ENCODE measurements at regions not wholly inside any gene's neighbourhood (a gene's known extent, or its start where the extent isn't known, plus 50 kb on each side); places are given as distances from the start of the nearest gene placed in this dataset.

DNA sequence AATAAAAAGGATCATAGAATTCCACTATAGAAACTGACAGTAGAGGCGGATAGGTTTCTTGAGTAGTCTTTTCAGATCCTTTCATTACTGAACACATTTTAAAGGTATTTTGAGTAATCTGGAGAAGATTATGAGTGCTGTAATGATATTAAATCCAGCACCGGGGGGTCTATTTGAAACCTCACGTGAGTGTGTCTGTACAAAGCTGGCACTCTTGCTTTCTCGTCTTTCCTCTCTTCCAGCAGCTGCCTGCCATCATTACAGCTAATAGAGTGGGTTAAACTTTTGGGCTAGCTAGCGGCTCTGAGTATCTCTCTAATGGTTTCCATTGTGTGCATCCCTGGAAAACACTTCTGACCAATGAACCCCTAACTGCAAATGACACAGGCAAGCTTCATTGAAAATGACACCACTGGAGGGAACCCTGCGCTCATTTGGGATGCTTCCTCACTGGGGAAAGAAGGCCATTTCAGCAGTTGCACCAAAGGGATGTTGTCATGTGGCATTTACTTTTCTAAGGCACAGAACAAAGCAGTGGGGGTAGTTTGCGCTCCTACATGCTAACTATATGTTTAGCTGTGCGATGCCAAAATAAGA is 101.0 kb downstream of the HRH4 start:
- TF ChIP-seq, protein P1, sequence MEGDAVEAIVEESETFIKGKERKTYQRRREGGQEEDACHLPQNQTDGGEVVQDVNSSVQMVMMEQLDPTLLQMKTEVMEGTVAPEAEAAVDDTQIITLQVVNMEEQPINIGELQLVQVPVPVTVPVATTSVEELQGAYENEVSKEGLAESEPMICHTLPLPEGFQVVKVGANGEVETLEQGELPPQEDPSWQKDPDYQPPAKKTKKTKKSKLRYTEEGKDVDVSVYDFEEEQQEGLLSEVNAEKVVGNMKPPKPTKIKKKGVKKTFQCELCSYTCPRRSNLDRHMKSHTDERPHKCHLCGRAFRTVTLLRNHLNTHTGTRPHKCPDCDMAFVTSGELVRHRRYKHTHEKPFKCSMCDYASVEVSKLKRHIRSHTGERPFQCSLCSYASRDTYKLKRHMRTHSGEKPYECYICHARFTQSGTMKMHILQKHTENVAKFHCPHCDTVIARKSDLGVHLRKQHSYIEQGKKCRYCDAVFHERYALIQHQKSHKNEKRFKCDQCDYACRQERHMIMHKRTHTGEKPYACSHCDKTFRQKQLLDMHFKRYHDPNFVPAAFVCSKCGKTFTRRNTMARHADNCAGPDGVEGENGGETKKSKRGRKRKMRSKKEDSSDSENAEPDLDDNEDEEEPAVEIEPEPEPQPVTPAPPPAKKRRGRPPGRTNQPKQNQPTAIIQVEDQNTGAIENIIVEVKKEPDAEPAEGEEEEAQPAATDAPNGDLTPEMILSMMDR (IDR thresholded peaks at IDR 0.05; ENCODE audit: unreplicated experiment), result no peak
- CTCF ChIA-PET, result no interaction called here
- BruUV-seq (replicated peaks), result no TSS peak
- Mint-ChIP-seq H3K4me1 (ENCODE audit: low read depth, unreplicated experiment) (peaks cover 10% of the 10 kb centered on the region), H3K27ac (ENCODE audit: unreplicated experiment) (no peak overlapping the region), H3K27me3 (ENCODE audit: unreplicated experiment) (peaks cover 49% of the 10 kb centered on the region), H3K9me3 (ENCODE audit: low read depth, unreplicated experiment) (no peaks in the 10 kb centered on the region), H3K4me3 (ENCODE audit: low read depth, unreplicated experiment) (no peak overlapping the region), H3K36me3 (ENCODE audit: insufficient read depth, unreplicated experiment) (no peaks in the 10 kb centered on the region)
- no peak for DNase-seq
- intact Hi-C loops (cut with micrococcal nuclease; ENCODE audit: unreplicated experiment), result no loop called here

DNA sequence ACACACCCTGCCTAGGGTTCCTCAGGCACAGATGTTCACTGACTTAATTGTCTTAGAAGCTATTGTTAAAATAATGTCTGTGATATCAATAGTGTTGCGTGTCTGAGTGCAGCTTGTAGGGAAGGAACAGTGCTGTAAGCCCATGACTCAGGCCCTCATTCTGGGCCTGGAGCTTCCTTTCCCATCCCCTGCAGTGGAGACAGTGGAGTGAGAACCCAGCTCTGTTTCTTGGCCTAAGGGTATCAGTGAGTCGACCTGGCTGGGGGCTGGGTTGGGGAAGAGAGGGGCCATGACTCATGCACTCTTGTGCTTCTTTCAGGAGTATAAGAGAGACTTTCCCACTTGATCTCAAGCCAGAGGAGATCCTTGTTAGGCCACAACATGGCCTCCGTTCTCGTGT is 106.8 kb downstream of the HRH4 start:
- Mint-ChIP-seq H3K9me3 (ENCODE audit: low read depth, unreplicated experiment) (no peaks in the 10 kb centered on the region), H3K4me1 (ENCODE audit: low read depth, unreplicated experiment) (no peaks in the 10 kb centered on the region), H3K27me3 (ENCODE audit: unreplicated experiment) (peaks cover 59% of the 10 kb centered on the region), H3K27ac (ENCODE audit: unreplicated experiment) (no peak overlapping the region), H3K4me3 (ENCODE audit: low read depth, unreplicated experiment) (no peak overlapping the region), H3K36me3 (ENCODE audit: insufficient read depth, unreplicated experiment) (no peaks in the 10 kb centered on the region)
- TF ChIP-seq, protein P1 (IDR thresholded peaks at IDR 0.05; ENCODE audit: unreplicated experiment), result no peak
- BruUV-seq (replicated peaks), result no TSS peak
- intact Hi-C loops (cut with micrococcal nuclease; ENCODE audit: unreplicated experiment), result no loop called here
- CTCF ChIA-PET, result no interaction called here
- DNase-seq, result no peak

DNA sequence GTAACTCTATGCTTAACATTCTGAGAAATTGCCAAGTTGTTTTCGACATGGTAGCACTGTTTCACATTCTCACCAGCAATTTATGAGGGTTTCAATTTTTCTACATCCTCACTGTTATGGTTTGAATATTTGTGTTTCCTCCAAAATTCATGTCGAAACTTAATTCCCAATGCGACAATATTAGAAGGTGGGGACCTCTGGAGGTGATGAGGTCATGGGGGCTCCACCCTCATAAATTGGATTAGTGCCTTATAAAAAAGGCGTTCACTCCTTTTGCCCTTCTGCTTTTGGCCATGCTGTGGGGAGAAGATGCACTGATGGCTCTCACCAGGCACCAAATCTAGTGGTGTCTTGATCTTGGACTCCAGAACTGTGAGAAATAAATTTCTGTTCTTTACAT is 110.3 kb downstream of the HRH4 start:
- Mint-ChIP-seq H3K9me3 (ENCODE audit: low read depth, unreplicated experiment) (no peaks in the 10 kb centered on the region), H3K4me1 (ENCODE audit: low read depth, unreplicated experiment) (no peaks in the 10 kb centered on the region), H3K27ac (ENCODE audit: unreplicated experiment) (no peak overlapping the region), H3K27me3 (ENCODE audit: unreplicated experiment) (peaks cover 52% of the 10 kb centered on the region), H3K4me3 (ENCODE audit: low read depth, unreplicated experiment) (no peak overlapping the region), H3K36me3 (ENCODE audit: insufficient read depth, unreplicated experiment) (no peaks in the 10 kb centered on the region)
- intact Hi-C loops (cut with micrococcal nuclease; ENCODE audit: unreplicated experiment), result no loop called here
- no peak for DNase-seq
- CTCF ChIA-PET, result no interaction called here
- BruUV-seq (replicated peaks), result no TSS peak
- TF ChIP-seq, protein P1 (IDR thresholded peaks at IDR 0.05; ENCODE audit: unreplicated experiment), result no peak

DNA sequence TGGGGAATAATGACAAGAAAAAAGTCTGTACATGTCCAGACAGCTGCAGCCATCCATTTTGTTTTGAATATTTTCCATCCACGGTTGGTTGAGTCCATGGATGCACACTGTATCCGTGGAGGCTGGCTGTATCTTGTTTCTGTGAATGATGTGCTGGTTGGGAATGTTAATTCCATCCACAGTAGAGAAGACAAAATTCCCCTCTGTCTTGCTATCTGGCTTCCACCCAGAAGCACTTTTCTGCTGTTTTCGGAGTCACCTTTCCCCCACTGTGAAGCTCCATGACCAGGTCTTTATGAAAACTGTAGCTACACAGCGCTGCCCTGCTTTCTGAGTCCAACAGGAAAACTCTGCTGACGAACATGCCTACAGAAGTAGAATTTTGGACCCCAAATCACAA is 122.3 kb downstream of the HRH4 start:
- intact Hi-C loops (cut with micrococcal nuclease; ENCODE audit: unreplicated experiment), result no loop called here
- TF ChIP-seq, protein P1 (IDR thresholded peaks at IDR 0.05; ENCODE audit: unreplicated experiment), result no peak
- Mint-ChIP-seq H3K4me1 (ENCODE audit: low read depth, unreplicated experiment) (no peaks in the 10 kb centered on the region), H3K27ac (ENCODE audit: unreplicated experiment) (no peak overlapping the region), H3K27me3 (ENCODE audit: unreplicated experiment) (peaks cover 94% of the 10 kb centered on the region), H3K36me3 (ENCODE audit: insufficient read depth, unreplicated experiment) (no peaks in the 10 kb centered on the region), H3K4me3 (ENCODE audit: low read depth, unreplicated experiment) (no peak overlapping the region), H3K9me3 (ENCODE audit: low read depth, unreplicated experiment) (no peaks in the 10 kb centered on the region)
- CTCF ChIA-PET, result interaction anchor here (0.7 kb wide), 2 partner anchors 96 to 801 kb away, joined by 3 to 10 read pairs; no protein-coding TSS in a partner anchor
- no TSS peak for BruUV-seq (replicated peaks)
- DNase-seq, result no peak
